GM18508 (cell line): ENCODE measurements at regions not wholly inside any gene's neighbourhood (a gene's known extent, or its start where the extent isn't known, plus 50 kb on each side); places are given as distances from the start of the nearest gene placed in this dataset.

ENCODE experiments used
- ATAC-seq: cut with Tn5 transposase; IDR thresholded peaks from one replicate; pipeline ENCODE4 v1.9.1; 2021; ENCODE audit warnings: moderate number of reproducible peaks; ENCODE audit not compliant: insufficient read depth, unreplicated experiment

GRCh38 chr5:3654515-3654914 is 58.9 kb downstream of the IRX1 start:
- no peak for ATAC-seq

DNA sequence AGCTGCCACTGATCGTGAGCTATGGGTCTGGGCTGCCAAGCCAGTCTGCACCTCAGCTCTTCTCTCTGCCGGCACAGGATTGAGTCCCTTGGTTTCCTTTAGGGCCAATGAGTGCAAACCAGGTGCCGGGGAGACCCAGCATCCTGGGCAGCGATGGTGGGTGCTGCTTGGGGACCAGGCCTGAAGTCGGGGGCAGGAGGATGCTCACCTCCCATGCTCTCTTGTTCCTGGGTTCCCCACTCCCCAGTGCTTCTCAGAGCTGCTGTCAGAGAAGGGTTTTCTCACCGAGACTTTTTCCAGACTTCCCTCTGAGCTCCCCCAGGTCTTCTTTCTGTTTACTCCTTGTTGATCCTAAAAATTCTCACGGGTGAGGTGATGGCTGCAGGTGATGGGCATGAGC is 61.2 kb downstream of the IRX1 start:
- no peak for ATAC-seq

- ATAC-seq = no peak
Measured at GRCh38 chr5:3657364-3658022, 61.9 kb downstream of the IRX1 start.

- no peak for ATAC-seq
Measured at GRCh38 chr5:3658929-3659328, 63.3 kb downstream of the IRX1 start.

DNA sequence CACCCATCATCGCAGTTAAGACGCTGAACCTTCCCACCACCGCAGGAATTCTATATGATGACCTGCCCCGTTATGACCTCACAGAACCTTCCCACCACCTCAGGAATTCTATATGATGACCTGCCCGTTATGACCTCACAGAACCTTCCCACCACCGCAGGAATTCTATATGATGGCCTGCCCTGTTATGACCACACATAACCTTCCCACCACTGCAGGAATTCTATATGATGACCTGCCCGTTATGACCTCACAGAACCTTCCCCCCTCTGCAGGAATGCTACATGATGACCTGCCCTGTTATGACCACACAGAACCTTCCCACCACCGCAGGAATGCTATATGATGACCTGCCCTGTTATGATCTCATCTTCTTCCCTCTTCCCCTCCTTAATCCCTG is 64.3 kb downstream of the IRX1 start:
- no peak for ATAC-seq

- no peak for ATAC-seq
Measured at GRCh38 chr5:3660630-3661029, 65.0 kb downstream of the IRX1 start.

DNA sequence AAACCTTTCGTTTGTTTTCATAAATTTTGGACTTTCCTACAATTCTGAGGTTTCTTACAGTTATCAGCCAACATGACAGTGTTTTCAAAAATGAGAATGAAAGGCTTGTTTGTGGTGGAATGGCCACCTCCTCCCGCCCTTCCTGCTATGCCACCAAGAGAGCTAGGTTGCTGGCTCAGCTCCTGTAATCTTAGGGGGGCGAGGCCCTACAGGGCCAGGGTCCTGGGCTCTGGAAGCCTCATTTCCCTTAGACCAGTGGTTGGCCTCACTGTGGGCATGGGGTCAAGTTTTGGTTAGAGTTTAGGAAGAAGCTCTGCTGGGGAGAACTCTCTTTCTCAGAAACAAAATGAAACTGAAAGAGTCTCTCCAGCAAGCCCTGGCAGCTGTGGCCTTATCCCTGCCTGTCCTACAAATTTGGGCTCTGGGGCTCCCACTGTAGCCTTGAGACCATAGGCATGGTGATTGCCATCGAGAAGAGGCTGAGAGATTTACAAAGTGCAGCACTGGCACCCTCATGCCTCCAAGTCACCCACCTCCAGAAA is 66.2 kb downstream of the IRX1 start:
- no peak for ATAC-seq

GRCh38 chr5:3662344-3662743 is 66.7 kb downstream of the IRX1 start:
- no peak for ATAC-seq

- ATAC-seq = no peak
Measured at GRCh38 chr5:3671337-3671736, 75.7 kb downstream of the IRX1 start.

GRCh38 chr5:3678801-3679200 is 83.2 kb downstream of the IRX1 start:
- no peak for ATAC-seq

GRCh38 chr5:3680821-3681220 is 85.2 kb downstream of the IRX1 start:
- ATAC-seq = no peak

DNA sequence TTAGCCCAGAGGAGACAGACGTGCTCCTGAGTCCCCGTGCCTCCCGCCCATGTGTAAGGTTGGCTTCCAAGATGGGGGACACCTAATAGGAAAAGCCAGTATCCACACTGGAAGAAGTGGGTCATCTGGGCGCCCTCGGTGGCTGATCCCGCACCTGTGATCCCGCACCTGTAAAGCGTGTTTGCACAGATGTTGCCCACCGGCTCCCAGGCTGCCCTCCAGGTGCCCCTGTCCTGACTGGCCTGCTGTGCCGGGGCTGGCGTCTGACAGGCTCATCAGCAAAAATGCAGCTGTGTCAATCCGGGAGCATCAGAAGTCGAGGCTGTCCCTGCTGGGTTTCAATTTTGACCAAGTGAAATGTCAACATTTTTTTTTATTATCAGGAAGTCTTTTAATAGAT is 88.5 kb downstream of the IRX1 start:
- no peak for ATAC-seq

- no peak for ATAC-seq
Measured at GRCh38 chr5:3684771-3685354, 89.2 kb downstream of the IRX1 start.

- ATAC-seq = no peak
Measured at GRCh38 chr5:3694819-3695218, 99.2 kb downstream of the IRX1 start.

- no peak for ATAC-seq
Measured at GRCh38 chr5:3695818-3696217, 100.2 kb downstream of the IRX1 start.

DNA sequence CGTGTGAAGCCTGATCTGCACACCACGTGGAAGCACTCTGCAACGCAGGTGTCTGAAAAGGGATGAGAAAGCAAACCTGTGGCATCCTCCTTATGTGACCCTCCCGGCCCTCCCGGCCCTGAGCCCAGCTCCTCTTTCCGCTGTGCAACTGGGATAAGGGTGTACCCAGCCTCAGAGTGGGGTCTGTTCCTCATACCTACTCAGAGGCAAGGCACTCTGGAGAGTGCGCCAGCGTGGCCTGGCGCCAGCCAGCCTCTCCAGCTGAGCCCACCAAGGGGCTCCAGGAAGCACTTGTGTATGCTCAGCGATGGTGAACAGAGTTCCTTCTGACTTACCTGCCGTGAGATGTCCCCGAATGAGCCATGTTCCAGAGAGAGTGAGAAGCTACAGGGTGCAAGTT is 102.8 kb downstream of the IRX1 start:
- no peak for ATAC-seq

DNA sequence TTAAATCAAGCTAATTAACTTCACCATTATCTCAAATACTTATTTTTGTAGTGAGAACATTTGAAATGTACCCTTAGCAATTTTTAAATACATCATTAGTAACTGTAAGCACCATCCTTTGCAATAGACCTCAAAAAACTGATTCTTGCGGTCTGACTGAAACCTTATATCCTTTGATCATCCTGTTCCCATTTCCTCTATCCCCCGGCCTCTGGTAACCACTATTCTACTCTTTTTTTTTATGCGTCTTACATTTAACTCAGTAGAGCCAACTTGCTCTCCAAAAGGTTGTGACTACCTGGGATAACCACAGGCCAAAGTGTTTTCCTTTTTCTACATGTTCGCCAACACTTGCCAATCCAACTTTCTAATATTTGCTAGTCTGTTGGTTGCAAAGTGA is 106.1 kb downstream of the IRX1 start:
- ATAC-seq = no peak

GRCh38 chr5:3704661-3705060 is 109.0 kb downstream of the IRX1 start:
- no peak for ATAC-seq

DNA sequence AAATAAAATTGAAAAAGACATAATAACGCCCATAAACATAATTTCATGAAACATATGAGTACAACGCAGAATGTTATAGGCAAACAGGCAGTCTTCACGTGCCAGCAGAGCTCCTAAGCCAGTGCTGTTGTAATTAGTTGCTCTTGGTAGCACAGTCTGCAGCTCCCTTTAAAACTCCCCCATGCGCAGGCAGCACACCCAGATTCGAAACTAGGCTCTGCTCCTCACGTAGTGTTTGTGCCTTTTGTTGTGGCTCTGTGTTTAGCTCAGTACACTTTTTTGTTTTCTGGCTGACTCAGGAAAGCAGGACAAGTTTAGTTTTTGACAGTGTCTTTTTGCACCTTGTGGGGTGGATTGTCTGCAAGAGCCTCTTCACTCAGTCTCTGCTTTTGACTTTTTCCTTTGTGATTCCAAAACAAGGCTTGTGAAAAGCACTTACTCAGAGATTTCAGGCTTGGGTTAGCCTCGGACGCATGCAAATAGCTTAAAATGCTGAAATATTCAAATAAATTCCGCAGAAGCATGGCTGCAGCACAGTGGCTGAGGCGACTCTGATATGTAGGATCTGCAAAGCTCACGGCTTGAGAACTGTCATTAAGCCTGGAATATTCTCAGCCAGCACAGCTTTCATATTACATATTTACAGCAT is 113.6 kb downstream of the IRX1 start:
- ATAC-seq = no peak

- no peak for ATAC-seq
Measured at GRCh38 chr5:3709717-3710348, 114.2 kb downstream of the IRX1 start.

- ATAC-seq = no peak
Measured at GRCh38 chr5:3715062-3715461, 119.4 kb downstream of the IRX1 start.
